A172 (cell line): ENCODE measurements at regions not wholly inside any gene's neighbourhood (a gene's known extent, or its start where the extent isn't known, plus 50 kb on each side); places are given as distances from the start of the nearest gene placed in this dataset.

ENCODE experiments used
- DNase-seq: peaks from one replicate; pipeline ENCODE4 v3.0.0-alpha.2; 2015; ENCODE audit warnings: low spot score

- DNase-seq, result no peak
These were observed 727.8 kb downstream of the BCL11B start for GRCh38 chr14:98544174-98544573.

- DNase-seq, result no peak
These were observed 726.8 kb downstream of the BCL11B start for GRCh38 chr14:98545181-98545580.

GRCh38 chr14:98548071-98548686, 723.8 kb downstream of the BCL11B start:
- no peak for DNase-seq

- DNase-seq, result no peak
These were observed 721.0 kb downstream of the BCL11B start for GRCh38 chr14:98551028-98551427.

- no peak for DNase-seq
These were observed 716.6 kb downstream of the BCL11B start for GRCh38 chr14:98555440-98555839.

- DNase-seq, result no peak
These were observed 708.0 kb downstream of the BCL11B start for GRCh38 chr14:98564006-98564405.

GRCh38 chr14:98564541-98564940, 707.5 kb downstream of the BCL11B start:
- DNase-seq, result no peak

- no peak for DNase-seq
These were observed 700.9 kb downstream of the BCL11B start for GRCh38 chr14:98571104-98571503.

- DNase-seq, result no peak
These were observed 698.9 kb downstream of the BCL11B start for GRCh38 chr14:98573082-98573481.

GRCh38 chr14:98576463-98576862, 695.5 kb downstream of the BCL11B start:
- no peak for DNase-seq

- no peak for DNase-seq
These were observed 693.8 kb downstream of the BCL11B start for GRCh38 chr14:98578204-98578603.

GRCh38 chr14:98579140-98579539, 692.9 kb downstream of the BCL11B start:
- DNase-seq, result no peak

- DNase-seq, result no peak
These were observed 691.8 kb downstream of the BCL11B start for GRCh38 chr14:98580131-98580678.

- no peak for DNase-seq
These were observed 689.7 kb downstream of the BCL11B start for GRCh38 chr14:98582276-98582675.

GRCh38 chr14:98591161-98591560, 680.8 kb downstream of the BCL11B start:
- DNase-seq, result no peak

- DNase-seq, result no peak
These were observed 679.3 kb downstream of the BCL11B start for GRCh38 chr14:98592611-98593170.

GRCh38 chr14:98593361-98593761, 678.6 kb downstream of the BCL11B start:
- DNase-seq, result no peak

GRCh38 chr14:98594156-98594555, 677.8 kb downstream of the BCL11B start:
- DNase-seq, result no peak

- DNase-seq, result no peak
These were observed 673.4 kb downstream of the BCL11B start for GRCh38 chr14:98598576-98598975.

- DNase-seq, result no peak
These were observed 672.9 kb downstream of the BCL11B start for GRCh38 chr14:98599082-98599481.

- DNase-seq, result no peak
These were observed 669.0 kb downstream of the BCL11B start for GRCh38 chr14:98602983-98603382.

- DNase-seq, result no peak
These were observed 667.0 kb downstream of the BCL11B start for GRCh38 chr14:98605043-98605442.

- DNase-seq, result no peak
These were observed 665.9 kb downstream of the BCL11B start for GRCh38 chr14:98606041-98606640.
